Suppressor macrophage (primary cell): ENCODE measurements at regions not wholly inside any gene's neighbourhood (a gene's known extent, or its start where the extent isn't known, plus 50 kb on each side); places are given as distances from the start of the nearest gene placed in this dataset.

Experiments
- DNase-seq, 4 experiments: peaks; one replicate each; pipeline ENCODE4 v3.0.0-alpha.2; 2020 to 2022

- peak in 1 of 4 experiments; percentile 15 for DNase-seq
Measured at GRCh38 chr11:128407962-128408361, 179.4 kb downstream of the ETS1 start.

GRCh38 chr11:128405714-128406662 lies 181.4 kb downstream of the ETS1 start:
- DNase-seq, result peak in 2 of 4 experiments; percentile 17 to 18

- no peak for DNase-seq
Measured at GRCh38 chr11:128405112-128405511, 182.2 kb downstream of the ETS1 start.

GRCh38 chr11:128404437-128404836 lies 182.9 kb downstream of the ETS1 start:
- no peak for DNase-seq

- DNase-seq, result no peak
Measured at GRCh38 chr11:128400382-128401203, 186.8 kb downstream of the ETS1 start.

GRCh38 chr11:128399251-128400121 lies 187.9 kb downstream of the ETS1 start:
- DNase-seq, result peak; percentile 38 to 79 (median 52)

- peak in 2 of 4 experiments; percentile 19 to 27 for DNase-seq
Measured at GRCh38 chr11:128398517-128399250, 188.7 kb downstream of the ETS1 start.

GRCh38 chr11:128397362-128397761 lies 190.0 kb downstream of the ETS1 start:
- no peak for DNase-seq

- no peak for DNase-seq
Measured at GRCh38 chr11:128394431-128395089, 192.8 kb downstream of the ETS1 start.

GRCh38 chr11:128392259-128392658 lies 195.1 kb downstream of the ETS1 start:
- DNase-seq, result no peak

- no peak for DNase-seq
Measured at GRCh38 chr11:128391811-128392210, 195.5 kb downstream of the ETS1 start.

GRCh38 chr11:128390246-128390645 lies 197.1 kb downstream of the ETS1 start:
- no peak for DNase-seq

- no peak for DNase-seq
Measured at GRCh38 chr11:128389461-128389976, 197.8 kb downstream of the ETS1 start.

- no peak for DNase-seq
Measured at GRCh38 chr11:128388206-128388815, 199.0 kb downstream of the ETS1 start.

GRCh38 chr11:128379587-128380580 lies 207.5 kb downstream of the ETS1 start:
- DNase-seq, result no peak

GRCh38 chr11:128375961-128376360 lies 211.4 kb downstream of the ETS1 start:
- DNase-seq, result no peak

GRCh38 chr11:128374026-128374425 lies 213.3 kb downstream of the ETS1 start:
- no peak for DNase-seq

GRCh38 chr11:128372977-128373376 lies 214.4 kb downstream of the ETS1 start:
- DNase-seq, result no peak

- DNase-seq, result no peak
Measured at GRCh38 chr11:128367573-128367972, 219.8 kb downstream of the ETS1 start.
